Neural cell (in vitro differentiated cells): ENCODE measurements at regions not wholly inside any gene's neighbourhood (a gene's known extent, or its start where the extent isn't known, plus 50 kb on each side); places are given as distances from the start of the nearest gene placed in this dataset.

Source experiments
- H2AFZ ChIP-seq: fragments of 200-600, 300-800 bp; sonication (generic), shearing (Covaris generic); 2 replicates; pipeline ENCODE4 v1.6.0; 2014; ENCODE audit warnings: low read depth, mild to moderate bottlenecking, antibody characterized with exemption, low read length, moderate library complexity
- H3F3A ChIP-seq: fragments of 200-600 bp; shearing (Covaris generic); 2 replicates; pipeline ENCODE4 v1.6.1; 2016; ENCODE audit warnings: mild to moderate bottlenecking, moderate library complexity, mixed read lengths, antibody characterized with exemption, low read length; ENCODE audit not compliant: insufficient read depth, poor library complexity, severe bottlenecking
- H3K27ac ChIP-seq: fragments of 200-600, 300-800 bp; sonication (generic), shearing (Covaris generic); 2 replicates; pipeline ENCODE4 v1.5.1; 2014; ENCODE audit warnings: mild to moderate bottlenecking, low read length, moderate library complexity
- H3K27me3 ChIP-seq: fragments of 300-800, 200-600 bp; sonication (generic), shearing (Covaris generic); 2 replicates; pipeline ENCODE4 v1.6.0; 2014; ENCODE audit warnings: mild to moderate bottlenecking, low read depth, low read length, moderate library complexity; ENCODE audit not compliant: insufficient read depth
- H3K36me3 ChIP-seq: fragments of 300-800, 200-600 bp; sonication (generic), shearing (Covaris generic); 2 replicates; pipeline ENCODE4 v1.5.1; 2014; ENCODE audit warnings: mild to moderate bottlenecking, antibody characterized with exemption, low read length, moderate library complexity; ENCODE audit not compliant: insufficient read depth
- H3K4me2 ChIP-seq: fragments of 300-800, 200-600 bp; sonication (generic), shearing (Covaris generic); 2 replicates; pipeline ENCODE4 v1.6.0; 2014; ENCODE audit warnings: mild to moderate bottlenecking, low read length
- H3K4me3 ChIP-seq: fragments of 300-800, 200-600 bp; sonication (generic), shearing (Covaris generic); 2 replicates; pipeline ENCODE4 v1.5.1; 2014; ENCODE audit warnings: mild to moderate bottlenecking, low read length, moderate library complexity
- H3K79me2 ChIP-seq: fragments of 200-600 bp; shearing (Covaris generic); replicated peaks from 2 replicates; pipeline ENCODE4 v1.6.0; 2014; ENCODE audit warnings: mild to moderate bottlenecking, low read length, moderate library complexity; ENCODE audit not compliant: insufficient read depth
- H3K9ac ChIP-seq: fragments of 300-800, 200-600 bp; sonication (generic), shearing (Covaris generic); 2 replicates; pipeline ENCODE4 v1.6.1; 2016; ENCODE audit warnings: mild to moderate bottlenecking, low read length, mixed read lengths
- H3K9me2 ChIP-seq: fragments of 200-600 bp; shearing (Covaris generic); 2 replicates; pipeline ENCODE4 v1.6.1; 2016; ENCODE audit warnings: mild to moderate bottlenecking, low read length, mixed read lengths; ENCODE audit not compliant: insufficient read depth
- H3K9me3 ChIP-seq: fragments of 200-600, 300-800 bp; sonication (generic), shearing (Covaris generic); 2 replicates; pipeline ENCODE4 v1.6.1; 2016; ENCODE audit warnings: mild to moderate bottlenecking, mixed run types, low read length, moderate library complexity, mixed read lengths
- H4K20me1 ChIP-seq: fragments of 200-600 bp; shearing (Covaris generic); 2 replicates; pipeline ENCODE4 v1.6.1; 2016; ENCODE audit warnings: mild to moderate bottlenecking, mixed run types; ENCODE audit not compliant: insufficient read depth
- EP300 ChIP-seq: fragments of 450-650 bp; conservative IDR thresholded peaks from 2 replicates; pipeline ENCODE4 v1.6.1; 2014; ENCODE audit warnings: antibody characterized with exemption, mild to moderate bottlenecking, moderate library complexity; ENCODE audit not compliant: poor library complexity, severe bottlenecking
- EZH2 ChIP-seq: fragments of 200-600, 300-800 bp; shearing (Covaris generic), sonication (generic); IDR thresholded peaks from 2 replicates; pipeline ENCODE4 v1.6.1; 2014; ENCODE audit warnings: antibody characterized with exemption, low read length, borderline replicate concordance, mild to moderate bottlenecking; ENCODE audit not compliant: insufficient read depth, poor library complexity, severe bottlenecking
- MXI1 ChIP-seq: fragments of 450-650 bp; conservative IDR thresholded peaks from 2 replicates; pipeline ENCODE4 v1.6.1; 2014; ENCODE audit warnings: antibody characterized with exemption, mild to moderate bottlenecking; ENCODE audit not compliant: poor library complexity, severe bottlenecking
- POLR2AphosphoS5 ChIP-seq: IDR thresholded peaks from 2 replicates; pipeline ENCODE4 v1.6.1; 2012
- RAD21 ChIP-seq: fragments of 450-650 bp; conservative IDR thresholded peaks from 2 replicates; pipeline ENCODE4 v1.6.1; 2014; ENCODE audit warnings: antibody characterized with exemption, mild to moderate bottlenecking, moderate library complexity
- SMC3 ChIP-seq: fragments of 450-650 bp; conservative IDR thresholded peaks from 2 replicates; pipeline ENCODE4 v1.6.1; 2014; ENCODE audit warnings: antibody characterized with exemption, mild to moderate bottlenecking, moderate library complexity; ENCODE audit not compliant: poor library complexity
- TAF1 ChIP-seq: IDR thresholded peaks from 2 replicates; pipeline ENCODE4 v1.6.1; 2012; ENCODE audit warnings: low read depth
- TF ChIP-seq, protein P1 (sequence below): fragments of 450-650 bp; IDR thresholded peaks from 2 replicates; pipeline ENCODE4 v1.5.1; 2014; ENCODE audit warnings: antibody characterized with exemption, mild to moderate bottlenecking, moderate library complexity; ENCODE audit not compliant: poor library complexity, severe bottlenecking
- TF ChIP-seq, protein P2 (sequence below): IDR thresholded peaks from 2 replicates; pipeline ENCODE4 v1.6.1; 2012; ENCODE audit warnings: borderline replicate concordance

DNA sequence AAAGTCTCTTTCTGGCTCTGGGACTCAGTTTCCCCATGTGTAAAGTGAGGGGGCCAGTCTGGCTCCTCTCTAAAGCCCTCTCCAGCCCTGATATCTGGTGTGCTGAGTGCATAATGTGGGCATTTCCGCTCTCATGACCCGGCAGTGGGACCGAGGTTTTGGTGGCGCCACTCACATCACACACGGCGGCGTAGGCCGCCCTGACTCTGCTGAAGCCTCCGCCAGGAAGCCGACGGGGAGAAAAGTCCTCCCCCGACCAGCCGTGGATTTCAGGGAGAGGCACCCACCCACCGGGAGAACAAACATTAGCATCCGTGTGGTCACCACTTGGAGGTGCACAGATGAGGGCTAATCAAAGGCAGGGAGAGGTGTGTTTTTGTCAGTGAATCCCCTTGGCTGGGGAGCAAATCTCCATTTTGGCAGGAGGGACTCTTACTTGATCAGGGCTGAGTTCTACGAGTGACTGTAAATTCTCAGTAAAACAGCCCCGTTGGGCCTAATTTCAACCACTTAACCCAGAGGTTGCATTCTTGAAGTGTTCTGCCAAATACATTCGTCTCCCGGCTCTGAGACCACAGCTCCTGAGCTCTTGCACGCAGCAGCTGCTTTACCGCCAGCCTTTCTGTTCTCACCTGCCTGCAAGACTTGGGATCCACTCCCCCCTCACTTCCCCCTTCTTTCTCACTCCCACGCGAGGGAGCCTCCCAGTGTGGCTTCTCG lies 118.2 kb downstream of the FOXD2 start:
- Histone ChIP-seq H3K4me3 (no peak overlapping the region), H3K9me2 (no peaks in the 10 kb centered on the region), H2AFZ (no peak overlapping the region), H3K9me3 (no peaks in the 10 kb centered on the region), H3F3A (no peaks in the 10 kb centered on the region), H3K27ac (no peak overlapping the region), H4K20me1 (no peaks in the 10 kb centered on the region), H3K36me3 (no peaks in the 10 kb centered on the region), H3K79me2 (no peaks in the 10 kb centered on the region), H3K4me2 (no peak overlapping the region), H3K27me3 (no peaks in the 10 kb centered on the region), H3K9ac (no peak overlapping the region)
- TF ChIP-seq EZH2 (no peak), SMC3 (no peak), EP300 (no peak), TAF1 (no peak), MXI1 (no peak), RAD21 (no peak)
- TF ChIP-seq, protein P1, sequence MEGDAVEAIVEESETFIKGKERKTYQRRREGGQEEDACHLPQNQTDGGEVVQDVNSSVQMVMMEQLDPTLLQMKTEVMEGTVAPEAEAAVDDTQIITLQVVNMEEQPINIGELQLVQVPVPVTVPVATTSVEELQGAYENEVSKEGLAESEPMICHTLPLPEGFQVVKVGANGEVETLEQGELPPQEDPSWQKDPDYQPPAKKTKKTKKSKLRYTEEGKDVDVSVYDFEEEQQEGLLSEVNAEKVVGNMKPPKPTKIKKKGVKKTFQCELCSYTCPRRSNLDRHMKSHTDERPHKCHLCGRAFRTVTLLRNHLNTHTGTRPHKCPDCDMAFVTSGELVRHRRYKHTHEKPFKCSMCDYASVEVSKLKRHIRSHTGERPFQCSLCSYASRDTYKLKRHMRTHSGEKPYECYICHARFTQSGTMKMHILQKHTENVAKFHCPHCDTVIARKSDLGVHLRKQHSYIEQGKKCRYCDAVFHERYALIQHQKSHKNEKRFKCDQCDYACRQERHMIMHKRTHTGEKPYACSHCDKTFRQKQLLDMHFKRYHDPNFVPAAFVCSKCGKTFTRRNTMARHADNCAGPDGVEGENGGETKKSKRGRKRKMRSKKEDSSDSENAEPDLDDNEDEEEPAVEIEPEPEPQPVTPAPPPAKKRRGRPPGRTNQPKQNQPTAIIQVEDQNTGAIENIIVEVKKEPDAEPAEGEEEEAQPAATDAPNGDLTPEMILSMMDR: no peak

DNA sequence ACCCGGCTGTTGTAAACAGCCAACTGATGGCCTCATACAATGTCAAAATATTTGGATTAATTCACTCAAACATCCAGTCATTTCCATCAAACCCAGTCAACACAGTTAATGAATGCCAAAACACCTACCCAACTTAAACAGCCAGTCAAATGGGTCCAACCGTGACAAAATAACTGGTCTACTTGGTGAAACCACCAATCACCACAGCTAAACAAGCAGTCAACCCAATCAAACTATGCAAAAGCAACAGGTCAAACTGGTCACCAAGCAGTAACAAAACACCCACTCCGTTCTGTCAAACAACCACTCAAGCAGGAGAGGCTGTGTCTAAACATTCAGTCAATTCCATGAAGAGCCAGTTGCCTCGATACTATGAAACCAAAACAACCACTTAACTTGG lies 119.2 kb downstream of the FOXD2 start:
- Histone ChIP-seq H3K9me3 (no peaks in the 10 kb centered on the region), H3K27me3 (no peaks in the 10 kb centered on the region), H2AFZ (no peak overlapping the region), H3K4me3 (no peak overlapping the region), H3K27ac (no peak overlapping the region), H3F3A (no peaks in the 10 kb centered on the region), H3K4me2 (no peak overlapping the region), H3K9ac (no peak overlapping the region), H3K79me2 (no peaks in the 10 kb centered on the region), H4K20me1 (no peaks in the 10 kb centered on the region), H3K9me2 (no peaks in the 10 kb centered on the region), H3K36me3 (no peaks in the 10 kb centered on the region)
- TF ChIP-seq, protein P1: no peak
- TF ChIP-seq EZH2 (no peak), EP300 (no peak), RAD21 (no peak), TAF1 (no peak), SMC3 (no peak), POLR2AphosphoS5 (no peak), MXI1 (no peak)
- TF ChIP-seq, protein P2, sequence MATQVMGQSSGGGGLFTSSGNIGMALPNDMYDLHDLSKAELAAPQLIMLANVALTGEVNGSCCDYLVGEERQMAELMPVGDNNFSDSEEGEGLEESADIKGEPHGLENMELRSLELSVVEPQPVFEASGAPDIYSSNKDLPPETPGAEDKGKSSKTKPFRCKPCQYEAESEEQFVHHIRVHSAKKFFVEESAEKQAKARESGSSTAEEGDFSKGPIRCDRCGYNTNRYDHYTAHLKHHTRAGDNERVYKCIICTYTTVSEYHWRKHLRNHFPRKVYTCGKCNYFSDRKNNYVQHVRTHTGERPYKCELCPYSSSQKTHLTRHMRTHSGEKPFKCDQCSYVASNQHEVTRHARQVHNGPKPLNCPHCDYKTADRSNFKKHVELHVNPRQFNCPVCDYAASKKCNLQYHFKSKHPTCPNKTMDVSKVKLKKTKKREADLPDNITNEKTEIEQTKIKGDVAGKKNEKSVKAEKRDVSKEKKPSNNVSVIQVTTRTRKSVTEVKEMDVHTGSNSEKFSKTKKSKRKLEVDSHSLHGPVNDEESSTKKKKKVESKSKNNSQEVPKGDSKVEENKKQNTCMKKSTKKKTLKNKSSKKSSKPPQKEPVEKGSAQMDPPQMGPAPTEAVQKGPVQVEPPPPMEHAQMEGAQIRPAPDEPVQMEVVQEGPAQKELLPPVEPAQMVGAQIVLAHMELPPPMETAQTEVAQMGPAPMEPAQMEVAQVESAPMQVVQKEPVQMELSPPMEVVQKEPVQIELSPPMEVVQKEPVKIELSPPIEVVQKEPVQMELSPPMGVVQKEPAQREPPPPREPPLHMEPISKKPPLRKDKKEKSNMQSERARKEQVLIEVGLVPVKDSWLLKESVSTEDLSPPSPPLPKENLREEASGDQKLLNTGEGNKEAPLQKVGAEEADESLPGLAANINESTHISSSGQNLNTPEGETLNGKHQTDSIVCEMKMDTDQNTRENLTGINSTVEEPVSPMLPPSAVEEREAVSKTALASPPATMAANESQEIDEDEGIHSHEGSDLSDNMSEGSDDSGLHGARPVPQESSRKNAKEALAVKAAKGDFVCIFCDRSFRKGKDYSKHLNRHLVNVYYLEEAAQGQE: no peak
